Gastroesophageal sphincter (tissue), 3 donors: ENCODE measurements at regions not wholly inside any gene's neighbourhood (a gene's known extent, or its start where the extent isn't known, plus 50 kb on each side); places are given as distances from the start of the nearest gene placed in this dataset.

Source experiments
- POLR2A ChIP-seq, 2 donors: fragments of 450-650 bp; IDR thresholded peaks; one replicate each; pipeline ENCODE4 v1.6.1; 2017; ENCODE audit warnings: antibody characterized with exemption in 2 of 2, mild to moderate bottlenecking in 2 of 2, moderate library complexity in 1 of 2
- POLR2AphosphoS5 ChIP-seq: sonication (generic); formaldehyde crosslinking; IDR thresholded peaks from one replicate; pipeline ENCODE4 v1.6.1; 2017; ENCODE audit warnings: antibody characterized with exemption
- TF ChIP-seq, protein P1 (sequence below), 4 experiments: fragments of 200-600 bp in 2 of 4; fragments of 450-650 bp in 2 of 4; sonication (generic) in 1 of 4; IDR thresholded peaks; one replicate each; pipeline ENCODE4 v1.5.1; 2017 to 2019; ENCODE audit warnings: antibody characterized with exemption in 4 of 4, mild to moderate bottlenecking in 2 of 4, moderate library complexity in 2 of 4

DNA sequence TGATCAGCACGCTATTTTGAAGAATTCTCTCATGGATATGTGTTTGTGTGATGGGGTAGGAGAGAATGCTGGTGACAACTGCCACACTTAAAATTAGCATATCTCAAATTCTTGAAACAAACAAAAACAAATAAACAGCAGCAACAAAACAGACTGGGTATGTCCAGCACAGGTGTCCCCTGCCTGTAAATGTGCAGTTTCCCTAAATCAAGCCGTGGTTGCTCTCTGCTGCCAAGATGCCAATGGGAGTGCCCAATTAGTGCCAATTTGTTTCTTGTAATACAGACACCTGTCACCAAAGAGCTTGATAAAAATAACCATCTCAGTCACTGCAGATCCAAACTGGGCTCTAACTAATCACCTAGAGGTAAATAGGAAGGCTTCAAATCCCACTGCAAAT is 144.2 kb upstream of the SMARCA2 start:
- TF ChIP-seq, protein P1, sequence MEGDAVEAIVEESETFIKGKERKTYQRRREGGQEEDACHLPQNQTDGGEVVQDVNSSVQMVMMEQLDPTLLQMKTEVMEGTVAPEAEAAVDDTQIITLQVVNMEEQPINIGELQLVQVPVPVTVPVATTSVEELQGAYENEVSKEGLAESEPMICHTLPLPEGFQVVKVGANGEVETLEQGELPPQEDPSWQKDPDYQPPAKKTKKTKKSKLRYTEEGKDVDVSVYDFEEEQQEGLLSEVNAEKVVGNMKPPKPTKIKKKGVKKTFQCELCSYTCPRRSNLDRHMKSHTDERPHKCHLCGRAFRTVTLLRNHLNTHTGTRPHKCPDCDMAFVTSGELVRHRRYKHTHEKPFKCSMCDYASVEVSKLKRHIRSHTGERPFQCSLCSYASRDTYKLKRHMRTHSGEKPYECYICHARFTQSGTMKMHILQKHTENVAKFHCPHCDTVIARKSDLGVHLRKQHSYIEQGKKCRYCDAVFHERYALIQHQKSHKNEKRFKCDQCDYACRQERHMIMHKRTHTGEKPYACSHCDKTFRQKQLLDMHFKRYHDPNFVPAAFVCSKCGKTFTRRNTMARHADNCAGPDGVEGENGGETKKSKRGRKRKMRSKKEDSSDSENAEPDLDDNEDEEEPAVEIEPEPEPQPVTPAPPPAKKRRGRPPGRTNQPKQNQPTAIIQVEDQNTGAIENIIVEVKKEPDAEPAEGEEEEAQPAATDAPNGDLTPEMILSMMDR (IDR thresholded peaks at IDR 0.05) = no peak
- no peak for TF ChIP-seq POLR2AphosphoS5
- TF ChIP-seq POLR2A (IDR thresholded peaks at IDR 0.05) = no peak
